HepG2 (cell line): ENCODE measurements at regions not wholly inside any gene's neighbourhood (a gene's known extent, or its start where the extent isn't known, plus 50 kb on each side); places are given as distances from the start of the nearest gene placed in this dataset.

ENCODE experiments used
- ATAC-seq: fragments of 200-7000 bp; cut with Tn5 transposase; 3 replicates; pipeline ENCODE4 v1.9.1; 2020; ENCODE audit warnings: mild to moderate bottlenecking, moderate library complexity
- BruUV-seq: library from RNA; stranded (reverse); fragments of 400-500 nt; replicated peaks from 2 replicates; lab custom pipeline; 2021; lab: Mats Ljungman, UMichigan
- CTCF ChIA-PET: fragments of 300-600 bp; formaldehyde crosslinking; extraction: SDS; loops from one replicate; lab custom pipeline; 2021; ENCODE audit warnings: low total read pairs, inconsistent platforms, low intra/inter-chr PET ratio; lab: Yijun Ruan, JAX
- POLR2A ChIA-PET: fragments of 350-600 bp; sonication (Branson Sonifier 250); formaldehyde crosslinking; loops from one replicate; lab custom pipeline; 2020; ENCODE audit warnings: antibody characterized with exemption, inconsistent platforms; lab: Yijun Ruan, JAX
- DNase-seq: peaks from one replicate; pipeline ENCODE4 v3.0.0-alpha.2; 2015; ENCODE audit warnings: low spot score
- FAIRE-seq: peaks from 3 replicates; lab custom pipeline; 2011; peaks lifted over from hg19 to GRCh38; lab: Jason Lieb, UNC
- H2AFZ ChIP-seq: one replicate; pipeline ENCODE4 v1.6.1; 2011; ENCODE audit warnings: low read length, inconsistent platforms
- H3K27ac ChIP-seq: fragments of 300-600 bp; 3 replicates; pipeline ENCODE4 v1.8.0; 2011; ENCODE audit warnings: mixed run types, mild to moderate bottlenecking, mixed read lengths, low read length, inconsistent platforms; ENCODE audit not compliant: insufficient read depth; ENCODE audit errors: extremely low read length
- H3K27me3 ChIP-seq, 2 experiments: fragments of 200-600 bp in 1 of 2; 2 replicates in 1 of 2; 3 replicates in 1 of 2; pipeline versions ENCODE4 v1.6.0 to v1.8.0; 2011; ENCODE audit warnings: low read length in 2 of 2, mild to moderate bottlenecking in 2 of 2, moderate library complexity in 2 of 2, inconsistent platforms in 1 of 2; ENCODE audit not compliant: insufficient read depth in 2 of 2, control insufficient read depth in 1 of 2
- H3K36me3 ChIP-seq, 2 experiments: fragments of 200-600 bp in 1 of 2; replicated peaks in 1 of 2; 2 replicates in 1 of 2; 3 replicates in 1 of 2; pipeline versions ENCODE4 v1.5.1 to v1.8.0; 2011; ENCODE audit warnings: low read length in 2 of 2, inconsistent platforms in 1 of 2; ENCODE audit not compliant: insufficient read depth in 2 of 2, control insufficient read depth in 1 of 2
- H3K4me1 ChIP-seq: 2 replicates; pipeline ENCODE4 v1.5.1; 2012; ENCODE audit warnings: low read length, inconsistent platforms; ENCODE audit not compliant: insufficient read depth
- H3K4me2 ChIP-seq: 2 replicates; pipeline ENCODE4 v1.6.0; 2011; ENCODE audit warnings: low read depth, low read length, inconsistent platforms
- H3K4me3 ChIP-seq, 3 experiments: fragments of 200-600 bp in 1 of 3; sonication (generic), shearing (Covaris generic) in 1 of 3; replicated peaks in 1 of 3; 2 replicates each; pipeline ENCODE4 v1.5.1; 2011 to 2016; ENCODE audit warnings: low read length in 3 of 3, inconsistent platforms in 2 of 3, low read depth in 2 of 3, mild to moderate bottlenecking in 2 of 3, control low read depth in 1 of 3, mixed read lengths in 1 of 3; ENCODE audit not compliant: insufficient read depth in 1 of 3
- H3K79me2 ChIP-seq: one replicate; pipeline ENCODE4 v1.6.1; 2011; ENCODE audit warnings: low read length, inconsistent platforms; ENCODE audit not compliant: insufficient read depth
- H3K9ac ChIP-seq: 2 replicates; pipeline ENCODE4 v1.6.0; 2011; ENCODE audit warnings: mild to moderate bottlenecking, low read depth, low read length, inconsistent platforms; ENCODE audit not compliant: insufficient read depth
- H3K9me3 ChIP-seq: 2 replicates; pipeline ENCODE4 v1.5.1; 2012; ENCODE audit warnings: mild to moderate bottlenecking, low read length
- H4K20me1 ChIP-seq: 2 replicates; pipeline ENCODE4 v1.6.0; 2011; ENCODE audit warnings: inconsistent platforms, mild to moderate bottlenecking, low read length, moderate library complexity; ENCODE audit not compliant: insufficient read depth
- AHR ChIP-seq: IDR thresholded peaks from 2 replicates; pipeline ENCODE4 v1.6.1; 2018; ENCODE audit warnings: missing genetic modification reagents, missing compliant biosample characterization
- ARID4A ChIP-seq: sonication (generic); formaldehyde crosslinking; IDR thresholded peaks from 2 replicates; pipeline ENCODE4 v1.5.0; 2020; ENCODE audit warnings: mild to moderate bottlenecking, missing genetic modification reagents, borderline replicate concordance
- HDAC6 ChIP-seq: fragments of 200-600 bp; sonication (generic); IDR thresholded peaks from 2 replicates; pipeline ENCODE4 v1.7.0; 2017; ENCODE audit warnings: mild to moderate bottlenecking, antibody characterized with exemption, low read length, low read depth
- JUND ChIP-seq: sonication (generic); formaldehyde crosslinking; IDR thresholded peaks from 2 replicates; pipeline ENCODE4 v1.8.0; 2022; ENCODE audit warnings: mild to moderate bottlenecking, missing genetic modification reagents
- KLF9 ChIP-seq: IDR thresholded peaks from 2 replicates; pipeline ENCODE4 v1.6.1; 2016; ENCODE audit warnings: low read depth
- MBNL3 ChIP-seq: fragments of 250-450 bp; sonication (Bioruptor Pico); conservative IDR thresholded peaks from 2 replicates; pipeline ENCODE4 v1.8.0; 2022; ENCODE audit warnings: mild to moderate bottlenecking, inconsistent platforms
- MXD3 ChIP-seq: IDR thresholded peaks from 2 replicates; pipeline ENCODE4 v1.6.1; 2016; ENCODE audit warnings: mild to moderate bottlenecking, missing biosample characterization, missing genetic modification reagents
- SKI ChIP-seq: fragments of 450-650 bp; IDR thresholded peaks from one replicate; pipeline ENCODE4 v1.6.1; 2018; ENCODE audit warnings: mild to moderate bottlenecking; ENCODE audit not compliant: partially characterized antibody
- TAF15 ChIP-seq: fragments of 200-400 bp; formaldehyde crosslinking; IDR thresholded peaks from one replicate; pipeline ENCODE4 v1.6.1; 2018; ENCODE audit warnings: mild to moderate bottlenecking, low read depth, low read length; ENCODE audit not compliant: poor library complexity, severe bottlenecking
- TP53 ChIP-seq: sonication (generic); formaldehyde crosslinking; conservative IDR thresholded peaks from 2 replicates; pipeline ENCODE4 v1.4.0; 2020; ENCODE audit warnings: missing genetic modification reagents
- ZNF121 ChIP-seq: sonication (generic); formaldehyde crosslinking; IDR thresholded peaks from 2 replicates; pipeline ENCODE4 v1.5.0; 2020; ENCODE audit warnings: mild to moderate bottlenecking, missing genetic modification reagents
- ZNF549 ChIP-seq: sonication (generic); formaldehyde crosslinking; IDR thresholded peaks from 2 replicates; pipeline ENCODE4 v1.5.0; 2020; ENCODE audit warnings: missing genetic modification reagents
- ZNF614 ChIP-seq: IDR thresholded peaks from 2 replicates; pipeline ENCODE4 v1.6.1; 2018; ENCODE audit warnings: missing biosample characterization, missing genetic modification reagents, inconsistent platforms, borderline replicate concordance
- WGBS: methylation state at CpG from one replicate; pipeline ENCODE4 v1.1.6; 2017; ENCODE audit warnings: low lambda C conversion rate; 5-methylcytosine and 5-hydroxymethylcytosine counted together
- in situ Hi-C: cut with HindIII; loops from 2 replicates; pipeline ENCODE4 v1.10.0; 2017; ENCODE audit warnings: low pct_unique_long_range_greater_than_20kb; ENCODE audit not compliant: extremely low pct_ligation_motif_present
- intact Hi-C: fragments of 100-400 bp; cut with micrococcal nuclease; formaldehyde crosslinking; loops from one replicate; pipeline ENCODE4 v1.10.0; 2022; ENCODE audit not compliant: unreplicated experiment

GRCh38 chr2:234858145-234858544 is 93.7 kb upstream of the SH3BP4 start:
- H3K27ac ChIP-seq, result no peak overlapping the region
- FAIRE-seq, result no peak
- no peaks in the 10 kb centered on the region for H3K79me2 ChIP-seq
- H3K4me2 ChIP-seq, result no peak overlapping the region
- TF ChIP-seq ARID4A (peak; percentile 3; the same call in 1 of the 2 replicates), TAF15 (no peak)
- no peak overlapping the region for H3K4me3 ChIP-seq
- in situ Hi-C loops, result no loop called here
- CTCF ChIA-PET, result no interaction called here
- no peak overlapping the region for H2AFZ ChIP-seq
- DNase-seq, result no peak
- no TSS peak for BruUV-seq
- no peak overlapping the region for H3K9ac ChIP-seq
- POLR2A ChIA-PET, result interaction anchor here (1.2 to 1.9 kb wide), 4 partner anchors 10 to 17 kb away, joined by 3 to 15 read pairs (median 8); no protein-coding TSS in a partner anchor
- H3K4me1 ChIP-seq, result peaks cover 84% of the 10 kb centered on the region
- WGBS, result 92% methylated on average over 6 of the region's 7 CpGs
- intact Hi-C loops, result no loop called here
- no peaks in the 10 kb centered on the region for H3K27me3 ChIP-seq
- ATAC-seq, result no peak
- H4K20me1 ChIP-seq, result no peaks in the 10 kb centered on the region
- H3K9me3 ChIP-seq, result peaks cover 6% of the 10 kb centered on the region; the same call in 1 of the 2 replicates
- no peaks in the 10 kb centered on the region for H3K36me3 ChIP-seq

GRCh38 chr2:234853729-234854128 is 98.1 kb upstream of the SH3BP4 start:
- DNase-seq (no peak), FAIRE-seq (no peak), ATAC-seq (no peak)
- no peaks in the 10 kb centered on the region for H3K27me3 ChIP-seq
- peaks cover 81% of the 10 kb centered on the region for H3K4me1 ChIP-seq
- no peak overlapping the region for H3K27ac ChIP-seq
- WGBS, result 90% methylated on average over 2 of the region's 2 CpGs
- H2AFZ ChIP-seq, result no peak overlapping the region
- intact Hi-C loops, result no loop called here
- in situ Hi-C loops, result no loop called here
- ChIA-PET POLR2A (no interaction called here), CTCF (no interaction called here)
- H3K4me3 ChIP-seq, result no peak overlapping the region
- no peak overlapping the region for H3K9ac ChIP-seq
- no peaks in the 10 kb centered on the region for H3K36me3 ChIP-seq
- BruUV-seq, result no TSS peak
- H3K9me3 ChIP-seq, result peaks cover 9% of the 10 kb centered on the region; the same call in 1 of the 2 replicates
- TF ChIP-seq MXD3 (CRISPR knock-in tag), result no peak
- TF ChIP-seq MBNL3 (CRISPR knock-in tag), result no peak
- TF ChIP-seq TP53 (CRISPR knock-in tag), result no peak
- no peak for TF ChIP-seq ZNF549 (CRISPR knock-in tag)
- TF ChIP-seq AHR (CRISPR knock-in tag), result no peak
- TF ChIP-seq ZNF614 (CRISPR knock-in tag), result no peak
- no peak for TF ChIP-seq ZNF121 (CRISPR knock-in tag)
- TF ChIP-seq JUND (CRISPR knock-in tag), result no peak
- TF ChIP-seq HDAC6, result no peak
- no peak for TF ChIP-seq KLF9 (CRISPR knock-in tag)
- TF ChIP-seq SKI, result no peak
- no peaks in the 10 kb centered on the region for H4K20me1 ChIP-seq
- no peaks in the 10 kb centered on the region for H3K79me2 ChIP-seq
- no peak overlapping the region for H3K4me2 ChIP-seq
